ENCODE measurements at regions not wholly inside any gene's neighbourhood (a gene's known extent, or its start where the extent isn't known, plus 50 kb on each side); places are given as distances from the start of the nearest gene placed in this dataset.

- TF ChIP-seq, protein P1, sequence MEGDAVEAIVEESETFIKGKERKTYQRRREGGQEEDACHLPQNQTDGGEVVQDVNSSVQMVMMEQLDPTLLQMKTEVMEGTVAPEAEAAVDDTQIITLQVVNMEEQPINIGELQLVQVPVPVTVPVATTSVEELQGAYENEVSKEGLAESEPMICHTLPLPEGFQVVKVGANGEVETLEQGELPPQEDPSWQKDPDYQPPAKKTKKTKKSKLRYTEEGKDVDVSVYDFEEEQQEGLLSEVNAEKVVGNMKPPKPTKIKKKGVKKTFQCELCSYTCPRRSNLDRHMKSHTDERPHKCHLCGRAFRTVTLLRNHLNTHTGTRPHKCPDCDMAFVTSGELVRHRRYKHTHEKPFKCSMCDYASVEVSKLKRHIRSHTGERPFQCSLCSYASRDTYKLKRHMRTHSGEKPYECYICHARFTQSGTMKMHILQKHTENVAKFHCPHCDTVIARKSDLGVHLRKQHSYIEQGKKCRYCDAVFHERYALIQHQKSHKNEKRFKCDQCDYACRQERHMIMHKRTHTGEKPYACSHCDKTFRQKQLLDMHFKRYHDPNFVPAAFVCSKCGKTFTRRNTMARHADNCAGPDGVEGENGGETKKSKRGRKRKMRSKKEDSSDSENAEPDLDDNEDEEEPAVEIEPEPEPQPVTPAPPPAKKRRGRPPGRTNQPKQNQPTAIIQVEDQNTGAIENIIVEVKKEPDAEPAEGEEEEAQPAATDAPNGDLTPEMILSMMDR (IDR thresholded peaks at IDR 0.05) = no peak
- TF ChIP-seq RELA (CRISPR knock-in tag; IDR thresholded peaks at IDR 0.05; ENCODE audit: borderline replicate concordance) = no peak
Measured at GRCh38 chr4:176546975-176547374, 227.2 kb downstream of the SPCS3 start.
